ENCODE measurements at regions not wholly inside any gene's neighbourhood (a gene's known extent, or its start where the extent isn't known, plus 50 kb on each side); places are given as distances from the start of the nearest gene placed in this dataset.

DNA sequence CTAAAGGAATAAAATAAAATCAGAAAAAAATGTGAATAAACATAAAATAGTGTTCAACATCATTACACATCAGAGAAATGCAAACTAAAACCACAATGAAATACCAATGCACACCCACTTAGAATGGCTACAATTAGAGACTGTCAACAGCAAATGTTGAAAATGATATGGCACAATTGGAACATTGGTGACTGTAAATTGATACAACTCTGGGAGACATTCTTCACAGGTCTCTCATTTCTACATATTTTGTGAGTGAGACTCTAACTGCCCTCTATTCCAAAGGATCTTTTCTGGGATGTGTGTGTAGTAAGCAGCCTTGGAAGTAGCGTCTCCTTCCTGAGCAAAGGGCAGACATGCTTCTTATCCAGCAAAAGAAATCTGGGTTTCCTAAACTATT is 323.0 kb downstream of the FBXO15 start:
- Histone ChIP-seq H3K9me3 (ENCODE audit: control insufficient read depth, insufficient read depth, low read depth, low read length) (no peaks in the 10 kb centered on the region), H3K79me2 (ENCODE audit: control insufficient read depth, insufficient read depth, low read length) (no peaks in the 10 kb centered on the region), H2AFZ (ENCODE audit: low read length) (no peak overlapping the region), H3K4me3 (replicated peaks in 1 of 4; ENCODE audit: control extremely low read depth in 1 of 4, insufficient read depth in 1 of 4, low read depth in 3 of 4, low read length in 4 of 4) (no peak overlapping the region), H4K20me1 (ENCODE audit: control insufficient read depth, extremely low read depth, insufficient read depth, low read length) (no peaks in the 10 kb centered on the region), H3K36me3 (ENCODE audit: control insufficient read depth, insufficient read depth, low read length) (no peaks in the 10 kb centered on the region), H3K27ac (ENCODE audit: insufficient read depth, low read length) (no peak overlapping the region), H3K27me3 (ENCODE audit: control insufficient read depth, insufficient read depth, low read length) (no peaks in the 10 kb centered on the region), H3K9ac (ENCODE audit: insufficient read depth, low read length) (no peak overlapping the region), H3K4me1 (ENCODE audit: control insufficient read depth, extremely low read depth, insufficient read depth, low read length) (no peaks in the 10 kb centered on the region), H3K4me2 (ENCODE audit: extremely low read depth, insufficient read depth, low read length) (no peak overlapping the region)
- TF ChIP-seq EZH2 (IDR thresholded peaks at IDR 0.05; ENCODE audit: low read length, missing control alignments) (no peak), CTCF (conservative IDR thresholded peaks at IDR 0.05 in 1 of 2, IDR thresholded peaks at IDR 0.05 in 1 of 2; ENCODE audit: low read depth in 1 of 2, low read length in 2 of 2) (no peak)
- peak in 1 of 2 donors; percentile 74 for DNase-seq (ENCODE audit: low read depth in 2 of 2)

GRCh38 chr18:73812423-73812822 is 335.2 kb downstream of the FBXO15 start:
- H3K9me3 ChIP-seq (ENCODE audit: control insufficient read depth, insufficient read depth, low read depth, low read length), result no peaks in the 10 kb centered on the region
- H3K27me3 ChIP-seq (ENCODE audit: control insufficient read depth, insufficient read depth, low read length), result no peaks in the 10 kb centered on the region
- no peaks in the 10 kb centered on the region for H4K20me1 ChIP-seq (ENCODE audit: control insufficient read depth, extremely low read depth, insufficient read depth, low read length)
- DNase-seq (ENCODE audit: low read depth in 2 of 2), result no peak
- H3K36me3 ChIP-seq (ENCODE audit: control insufficient read depth, insufficient read depth, low read length), result no peaks in the 10 kb centered on the region
- no peak overlapping the region for H3K9ac ChIP-seq (ENCODE audit: insufficient read depth, low read length)
- no peak overlapping the region for H3K4me3 ChIP-seq (replicated peaks in 1 of 4; ENCODE audit: control extremely low read depth in 1 of 4, insufficient read depth in 1 of 4, low read depth in 3 of 4, low read length in 4 of 4)
- H3K4me1 ChIP-seq (ENCODE audit: control insufficient read depth, extremely low read depth, insufficient read depth, low read length), result no peaks in the 10 kb centered on the region
- no peak overlapping the region for H3K27ac ChIP-seq (ENCODE audit: insufficient read depth, low read length)
- no peaks in the 10 kb centered on the region for H3K79me2 ChIP-seq (ENCODE audit: control insufficient read depth, insufficient read depth, low read length)
- no peak overlapping the region for H2AFZ ChIP-seq (ENCODE audit: low read length)
- no peak overlapping the region for H3K4me2 ChIP-seq (ENCODE audit: extremely low read depth, insufficient read depth, low read length)
- TF ChIP-seq CTCF (conservative IDR thresholded peaks at IDR 0.05 in 1 of 2, IDR thresholded peaks at IDR 0.05 in 1 of 2; ENCODE audit: low read depth in 1 of 2, low read length in 2 of 2) (no peak), EZH2 (IDR thresholded peaks at IDR 0.05; ENCODE audit: low read length, missing control alignments) (no peak)

- Histone ChIP-seq H3K4me3 (replicated peaks in 1 of 4; ENCODE audit: control extremely low read depth in 1 of 4, insufficient read depth in 1 of 4, low read depth in 3 of 4, low read length in 4 of 4) (no peak overlapping the region), H3K36me3 (ENCODE audit: control insufficient read depth, insufficient read depth, low read length) (no peaks in the 10 kb centered on the region), H3K9ac (ENCODE audit: insufficient read depth, low read length) (no peak overlapping the region), H3K9me3 (ENCODE audit: control insufficient read depth, insufficient read depth, low read depth, low read length) (no peaks in the 10 kb centered on the region), H2AFZ (ENCODE audit: low read length) (no peak overlapping the region), H3K4me2 (ENCODE audit: extremely low read depth, insufficient read depth, low read length) (no peak overlapping the region), H3K27me3 (ENCODE audit: control insufficient read depth, insufficient read depth, low read length) (no peaks in the 10 kb centered on the region), H3K4me1 (ENCODE audit: control insufficient read depth, extremely low read depth, insufficient read depth, low read length) (no peaks in the 10 kb centered on the region), H3K27ac (ENCODE audit: insufficient read depth, low read length) (no peak overlapping the region), H4K20me1 (ENCODE audit: control insufficient read depth, extremely low read depth, insufficient read depth, low read length) (no peaks in the 10 kb centered on the region), H3K79me2 (ENCODE audit: control insufficient read depth, insufficient read depth, low read length) (no peaks in the 10 kb centered on the region)
- TF ChIP-seq EZH2 (IDR thresholded peaks at IDR 0.05; ENCODE audit: low read length, missing control alignments) (no peak), CTCF (conservative IDR thresholded peaks at IDR 0.05 in 1 of 2, IDR thresholded peaks at IDR 0.05 in 1 of 2; ENCODE audit: low read depth in 1 of 2, low read length in 2 of 2) (no peak)
- no peak for DNase-seq (ENCODE audit: low read depth in 2 of 2)
These were observed 340.0 kb downstream of the FBXO15 start for GRCh38 chr18:73807551-73808192.

Measured in fibroblast of lung (primary cell).